HEK293T (cell line): ENCODE measurements at regions not wholly inside any gene's neighbourhood (a gene's known extent, or its start where the extent isn't known, plus 50 kb on each side); places are given as distances from the start of the nearest gene placed in this dataset.

Source experiments
- ARNT ChIP-seq: fragments of 450-650 bp; IDR thresholded peaks from 2 replicates; pipeline ENCODE4 v1.6.1; 2017; ENCODE audit warnings: mild to moderate bottlenecking
- BHLHE40 ChIP-seq: fragments of 450-650 bp; IDR thresholded peaks from 2 replicates; pipeline ENCODE4 v1.6.1; 2016; ENCODE audit warnings: mild to moderate bottlenecking, moderate library complexity, borderline replicate concordance
- ELF4 ChIP-seq: fragments of 450-650 bp; IDR thresholded peaks from 2 replicates; pipeline ENCODE4 v1.6.1; 2017; ENCODE audit warnings: antibody characterized with exemption
- FOXK2 ChIP-seq: fragments of 450-650 bp; IDR thresholded peaks from 2 replicates; pipeline ENCODE4 v1.6.1; 2016; ENCODE audit warnings: mild to moderate bottlenecking
- FOXM1 ChIP-seq: fragments of 450-650 bp; IDR thresholded peaks from 2 replicates; pipeline ENCODE4 v1.6.1; 2017; ENCODE audit warnings: mild to moderate bottlenecking, borderline replicate concordance
- HDGF ChIP-seq: fragments of 450-650 bp; IDR thresholded peaks from 2 replicates; pipeline ENCODE4 v1.6.1; 2017; ENCODE audit warnings: antibody characterized with exemption, borderline replicate concordance
- NFRKB ChIP-seq: fragments of 450-650 bp; IDR thresholded peaks from 2 replicates; pipeline ENCODE4 v1.6.1; 2016; ENCODE audit warnings: mild to moderate bottlenecking, moderate library complexity
- SP1 ChIP-seq: fragments of 450-650 bp; IDR thresholded peaks from 2 replicates; pipeline ENCODE4 v1.6.1; 2017
- SUZ12 ChIP-seq: fragments of 450-650 bp; IDR thresholded peaks from 2 replicates; pipeline ENCODE4 v1.6.1; 2016; ENCODE audit warnings: mild to moderate bottlenecking
- ZNF384 ChIP-seq: fragments of 450-650 bp; IDR thresholded peaks from 2 replicates; pipeline ENCODE4 v1.6.1; 2016

GRCh38 chr15:35691891-35692867, 146.2 kb upstream of the DPH6 start:
- no peak for TF ChIP-seq SP1
- no peak for TF ChIP-seq BHLHE40
- no peak for TF ChIP-seq FOXM1
- TF ChIP-seq SUZ12: no peak
- TF ChIP-seq NFRKB: no peak
- no peak for TF ChIP-seq ARNT
- TF ChIP-seq ZNF384: no peak
- no peak for TF ChIP-seq FOXK2
- no peak for TF ChIP-seq HDGF
- no peak for TF ChIP-seq ELF4
